SK-N-SH treated with all-trans-retinoic acid at 6 μM for 48 hours (cell line): ENCODE measurements at regions not wholly inside any gene's neighbourhood (a gene's known extent, or its start where the extent isn't known, plus 50 kb on each side); places are given as distances from the start of the nearest gene placed in this dataset.

Experiments
- ATAC-seq: fragments of 200-7000 bp; cut with Tn5 transposase; 3 replicates; pipeline ENCODE4 v1.9.1; 2020; ENCODE audit warnings: mild to moderate bottlenecking, moderate library complexity
- ARNTL ChIP-seq: fragments of 450-650 bp; formaldehyde crosslinking; IDR thresholded peaks from 2 replicates; pipeline ENCODE4 v1.5.0; 2020; ENCODE audit warnings: low read depth, mild to moderate bottlenecking, moderate library complexity, borderline replicate concordance
- BACH2 ChIP-seq: fragments of 250-450 bp; sonication (Bioruptor Pico); IDR thresholded peaks from 2 replicates; pipeline ENCODE4 v1.9.0; 2021; ENCODE audit warnings: mild to moderate bottlenecking, borderline replicate concordance
- CSDC2 ChIP-seq: fragments of 250-450 bp; sonication (Bioruptor Pico); IDR thresholded peaks from 2 replicates; pipeline ENCODE4 v1.5.0; 2020; ENCODE audit warnings: mild to moderate bottlenecking, moderate library complexity
- ESRRG ChIP-seq: fragments of 250-450 bp; sonication (Bioruptor Pico); IDR thresholded peaks from 2 replicates; pipeline ENCODE4 v1.6.1; 2021; ENCODE audit warnings: mild to moderate bottlenecking
- GLIS3 ChIP-seq: fragments of 250-450 bp; sonication (Bioruptor Pico); IDR thresholded peaks from 2 replicates; pipeline ENCODE4 v1.5.0; 2020; ENCODE audit warnings: mild to moderate bottlenecking, moderate library complexity
- ISL1 ChIP-seq: fragments of 250-450 bp; sonication (Bioruptor Pico); IDR thresholded peaks from 2 replicates; pipeline ENCODE4 v2.1.2; 2022; ENCODE audit warnings: mild to moderate bottlenecking, moderate library complexity
- OSR1 ChIP-seq: fragments of 250-450 bp; sonication (Bioruptor Pico); IDR thresholded peaks from 2 replicates; pipeline ENCODE4 v1.8.0; 2022; ENCODE audit warnings: moderate library complexity, mild to moderate bottlenecking, inconsistent platforms
- PPARA ChIP-seq: fragments of 250-450 bp; sonication (Bioruptor Pico); IDR thresholded peaks from 2 replicates; pipeline ENCODE4 v1.5.0; 2020; ENCODE audit warnings: mild to moderate bottlenecking, borderline replicate concordance
- RARB ChIP-seq: fragments of 250-450 bp; sonication (Bioruptor Pico); IDR thresholded peaks from 2 replicates; pipeline ENCODE4 v1.8.0; 2021; ENCODE audit warnings: mild to moderate bottlenecking, moderate library complexity
- SNAI2 ChIP-seq: fragments of 250-450 bp; sonication (Bioruptor Pico); IDR thresholded peaks from 2 replicates; pipeline ENCODE4 v1.5.0; 2020; ENCODE audit warnings: mild to moderate bottlenecking, moderate library complexity
- TCF4 ChIP-seq: fragments of 250-450 bp; sonication (Bioruptor Pico); IDR thresholded peaks from 2 replicates; pipeline ENCODE4 v1.8.0; 2021; ENCODE audit warnings: mild to moderate bottlenecking, moderate library complexity, borderline replicate concordance
- TOX ChIP-seq: fragments of 250-450 bp; sonication (Bioruptor Pico); IDR thresholded peaks from 2 replicates; pipeline ENCODE4 v1.8.0; 2021; ENCODE audit warnings: mild to moderate bottlenecking, moderate library complexity, borderline replicate concordance
- ZC3H10 ChIP-seq: fragments of 250-450 bp; sonication (Bioruptor Pico); IDR thresholded peaks from 2 replicates; pipeline ENCODE4 v1.5.1; 2021; ENCODE audit warnings: mild to moderate bottlenecking, moderate library complexity
- ZFP3 ChIP-seq: fragments of 250-450 bp; sonication (Bioruptor Pico); IDR thresholded peaks from 2 replicates; pipeline ENCODE4 v1.5.0; 2020; ENCODE audit warnings: mild to moderate bottlenecking, moderate library complexity
- ZFP30 ChIP-seq: fragments of 450-650 bp; formaldehyde crosslinking; IDR thresholded peaks from 2 replicates; pipeline ENCODE4 v1.5.0; 2022; ENCODE audit warnings: mild to moderate bottlenecking, moderate library complexity
- ZNF565 ChIP-seq: fragments of 450-650 bp; formaldehyde crosslinking; conservative IDR thresholded peaks from 2 replicates; pipeline ENCODE4 v1.5.0; 2020; ENCODE audit warnings: low read depth, mild to moderate bottlenecking, moderate library complexity
- ZNF70 ChIP-seq: fragments of 450-650 bp; formaldehyde crosslinking; IDR thresholded peaks from 2 replicates; pipeline ENCODE4 v1.5.0; 2020; ENCODE audit warnings: mild to moderate bottlenecking, moderate library complexity
- ZNF8 ChIP-seq: fragments of 450-650 bp; formaldehyde crosslinking; IDR thresholded peaks from 2 replicates; pipeline ENCODE4 v1.5.0; 2020; ENCODE audit warnings: mild to moderate bottlenecking, moderate library complexity
- TF ChIP-seq, protein P1 (sequence below): fragments of 250-450 bp; sonication (Bioruptor Pico); IDR thresholded peaks from 2 replicates; pipeline ENCODE4 v1.5.1; 2021; ENCODE audit warnings: mild to moderate bottlenecking, moderate library complexity
- TF ChIP-seq, protein P2 (sequence below): fragments of 250-450 bp; sonication (Bioruptor Pico); IDR thresholded peaks from 2 replicates; pipeline ENCODE4 v1.8.0; 2021; ENCODE audit warnings: low read depth, mild to moderate bottlenecking, moderate library complexity, borderline replicate concordance
- TF ChIP-seq, protein P3 (sequence below): fragments of 250-450 bp; sonication (Bioruptor Pico); IDR thresholded peaks from 2 replicates; pipeline ENCODE4 v1.5.1; 2020; ENCODE audit warnings: low read depth, mild to moderate bottlenecking, moderate library complexity
- TF ChIP-seq, protein P4 (sequence below): fragments of 250-450 bp; sonication (Bioruptor Pico); IDR thresholded peaks from 2 replicates; pipeline ENCODE4 v1.8.0; 2020; ENCODE audit warnings: mild to moderate bottlenecking, moderate library complexity, borderline replicate concordance

DNA sequence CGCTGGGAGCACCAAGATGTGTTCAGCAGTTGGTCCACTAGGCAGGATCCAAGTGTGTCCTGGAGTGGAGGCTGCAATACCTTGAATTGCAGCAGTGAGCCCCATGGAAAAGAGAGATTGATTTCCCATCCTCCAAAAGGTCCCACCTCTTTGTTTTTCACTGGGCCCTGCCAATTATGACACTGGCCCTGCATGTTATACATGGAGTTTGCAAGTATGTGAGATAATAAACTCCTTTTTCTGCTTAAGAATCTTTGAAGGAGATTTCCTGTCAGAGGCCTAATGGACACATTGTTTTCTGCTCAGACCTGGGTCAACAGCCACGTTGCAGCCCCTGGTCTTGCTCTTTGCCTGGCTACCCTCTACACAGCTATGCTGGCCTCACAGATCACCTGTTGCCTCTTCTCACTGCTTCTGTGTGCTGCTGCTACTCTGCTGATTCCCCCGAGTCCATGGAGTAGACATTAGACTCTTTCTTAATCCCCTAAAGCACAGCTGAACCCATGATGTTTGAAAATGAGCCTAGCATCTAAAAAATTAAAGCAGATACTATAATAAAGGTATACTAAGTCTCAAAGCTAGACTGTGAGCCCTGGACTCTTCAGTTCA lies 341.9 kb upstream of the CDH11 start:
- ATAC-seq = no peak
- TF ChIP-seq, protein P1, sequence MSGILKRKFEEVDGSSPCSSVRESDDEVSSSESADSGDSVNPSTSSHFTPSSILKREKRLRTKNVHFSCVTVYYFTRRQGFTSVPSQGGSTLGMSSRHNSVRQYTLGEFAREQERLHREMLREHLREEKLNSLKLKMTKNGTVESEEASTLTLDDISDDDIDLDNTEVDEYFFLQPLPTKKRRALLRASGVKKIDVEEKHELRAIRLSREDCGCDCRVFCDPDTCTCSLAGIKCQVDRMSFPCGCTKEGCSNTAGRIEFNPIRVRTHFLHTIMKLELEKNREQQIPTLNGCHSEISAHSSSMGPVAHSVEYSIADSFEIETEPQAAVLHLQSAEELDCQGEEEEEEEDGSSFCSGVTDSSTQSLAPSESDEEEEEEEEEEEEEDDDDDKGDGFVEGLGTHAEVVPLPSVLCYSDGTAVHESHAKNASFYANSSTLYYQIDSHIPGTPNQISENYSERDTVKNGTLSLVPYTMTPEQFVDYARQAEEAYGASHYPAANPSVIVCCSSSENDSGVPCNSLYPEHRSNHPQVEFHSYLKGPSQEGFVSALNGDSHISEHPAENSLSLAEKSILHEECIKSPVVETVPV (CRISPR knock-in tag) = no peak
- TF ChIP-seq SNAI2 = no peak
- TF ChIP-seq TOX = no peak
- TF ChIP-seq ZNF565 = no peak
- TF ChIP-seq OSR1 = no peak
- TF ChIP-seq, all 23 proteins: peak for 0

DNA sequence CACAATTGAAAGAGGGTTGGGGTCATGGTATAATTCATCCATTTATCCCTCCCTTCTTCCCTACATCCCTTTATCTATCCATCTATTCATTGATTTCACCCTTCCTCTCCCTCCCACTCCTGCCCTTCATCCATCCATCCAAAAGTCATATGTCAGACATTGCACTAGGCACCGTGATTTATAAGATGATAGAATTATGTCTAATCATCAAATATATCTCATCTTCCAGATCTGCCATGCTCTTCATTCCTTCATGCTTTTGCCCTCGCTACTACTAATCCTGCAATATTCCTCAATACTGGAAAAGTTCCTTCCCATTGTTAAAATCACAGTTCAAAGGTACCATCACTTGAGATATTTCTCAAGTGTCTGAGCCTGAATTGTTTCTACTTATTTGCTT lies 335.2 kb upstream of the CDH11 start:
- TF ChIP-seq PPARA (CRISPR knock-in tag) (no peak), CSDC2 (no peak), ZNF8 (CRISPR knock-in tag) (no peak), ZNF70 (CRISPR knock-in tag) (no peak)
- no peak for ATAC-seq

DNA sequence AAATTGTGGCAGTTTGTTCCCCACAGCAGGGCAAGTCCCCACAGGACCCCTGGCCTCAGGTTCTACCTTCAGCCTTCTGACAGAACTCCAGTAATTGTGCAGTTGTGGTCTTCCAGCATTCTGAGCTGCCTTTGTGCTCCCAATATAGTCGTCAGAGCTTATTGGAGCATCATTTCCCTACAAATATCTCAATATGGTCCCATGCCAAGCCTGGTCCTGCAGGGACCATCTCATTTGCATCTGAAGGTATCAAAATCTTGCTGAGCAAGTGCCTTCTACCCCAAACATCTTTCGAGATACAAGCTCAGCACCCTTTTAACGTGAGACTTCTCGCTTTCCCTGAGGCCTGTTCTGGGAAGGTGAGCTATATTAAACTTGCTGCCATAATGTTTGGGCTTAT lies 333.9 kb upstream of the CDH11 start:
- no peak for ATAC-seq
- TF ChIP-seq ZNF8 (CRISPR knock-in tag) (no peak), CSDC2 (no peak)
- TF ChIP-seq, all 23 proteins: peak for 0

DNA sequence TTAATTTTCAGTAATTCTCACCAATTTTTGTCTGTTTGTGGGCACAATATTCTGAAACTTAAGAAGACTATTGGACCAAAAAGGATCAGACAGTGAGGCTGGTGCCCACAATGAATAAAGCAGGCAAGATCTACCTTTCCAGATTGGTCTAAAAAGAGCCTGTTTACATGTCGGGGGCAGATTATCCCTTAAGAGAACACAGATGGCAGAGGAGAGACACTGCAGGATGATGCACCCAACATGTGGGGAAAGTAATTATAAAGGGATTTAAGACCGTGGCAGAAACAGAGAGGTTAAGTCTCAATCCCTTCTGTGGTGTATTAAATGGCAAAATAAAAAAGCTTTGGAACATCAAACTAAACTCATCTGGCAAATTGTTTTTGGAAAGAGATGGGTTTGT lies 331.8 kb upstream of the CDH11 start:
- no peak for ATAC-seq
- TF ChIP-seq ZC3H10 (CRISPR knock-in tag) (no peak), RARB (CRISPR knock-in tag) (no peak), CSDC2 (no peak), GLIS3 (CRISPR knock-in tag) (no peak), ESRRG (no peak), PPARA (CRISPR knock-in tag) (no peak), TCF4 (CRISPR knock-in tag) (no peak), ISL1 (CRISPR knock-in tag) (no peak)
- TF ChIP-seq, protein P2, sequence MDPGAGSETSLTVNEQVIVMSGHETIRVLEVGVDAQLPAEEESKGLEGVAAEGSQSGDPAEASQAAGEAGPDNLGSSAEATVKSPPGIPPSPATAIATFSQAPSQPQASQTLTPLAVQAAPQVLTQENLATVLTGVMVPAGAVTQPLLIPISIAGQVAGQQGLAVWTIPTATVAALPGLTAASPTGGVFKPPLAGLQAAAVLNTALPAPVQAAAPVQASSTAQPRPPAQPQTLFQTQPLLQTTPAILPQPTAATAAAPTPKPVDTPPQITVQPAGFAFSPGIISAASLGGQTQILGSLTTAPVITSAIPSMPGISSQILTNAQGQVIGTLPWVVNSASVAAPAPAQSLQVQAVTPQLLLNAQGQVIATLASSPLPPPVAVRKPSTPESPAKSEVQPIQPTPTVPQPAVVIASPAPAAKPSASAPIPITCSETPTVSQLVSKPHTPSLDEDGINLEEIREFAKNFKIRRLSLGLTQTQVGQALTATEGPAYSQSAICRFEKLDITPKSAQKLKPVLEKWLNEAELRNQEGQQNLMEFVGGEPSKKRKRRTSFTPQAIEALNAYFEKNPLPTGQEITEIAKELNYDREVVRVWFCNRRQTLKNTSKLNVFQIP (CRISPR knock-in tag) = no peak
- TF ChIP-seq, protein P1 (CRISPR knock-in tag) = no peak

DNA sequence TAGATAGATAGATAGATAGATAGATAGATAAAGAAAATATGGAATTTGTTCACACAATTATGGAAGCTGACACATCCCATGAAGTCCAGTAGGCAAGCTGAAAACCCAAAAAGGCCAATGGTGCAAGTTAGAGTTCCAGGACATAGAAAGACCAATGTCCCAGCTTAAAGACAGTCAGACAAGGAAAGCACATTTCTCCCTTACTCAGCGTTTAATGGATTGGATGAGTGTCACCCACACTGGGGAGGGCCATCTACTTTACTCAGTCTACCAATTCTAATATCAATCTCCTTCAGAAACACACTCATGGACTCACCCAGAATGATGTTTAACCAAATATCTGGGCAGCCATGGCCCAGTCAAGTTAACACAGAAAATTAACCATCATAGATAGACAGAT lies 327.7 kb upstream of the CDH11 start:
- TF ChIP-seq, protein P3, sequence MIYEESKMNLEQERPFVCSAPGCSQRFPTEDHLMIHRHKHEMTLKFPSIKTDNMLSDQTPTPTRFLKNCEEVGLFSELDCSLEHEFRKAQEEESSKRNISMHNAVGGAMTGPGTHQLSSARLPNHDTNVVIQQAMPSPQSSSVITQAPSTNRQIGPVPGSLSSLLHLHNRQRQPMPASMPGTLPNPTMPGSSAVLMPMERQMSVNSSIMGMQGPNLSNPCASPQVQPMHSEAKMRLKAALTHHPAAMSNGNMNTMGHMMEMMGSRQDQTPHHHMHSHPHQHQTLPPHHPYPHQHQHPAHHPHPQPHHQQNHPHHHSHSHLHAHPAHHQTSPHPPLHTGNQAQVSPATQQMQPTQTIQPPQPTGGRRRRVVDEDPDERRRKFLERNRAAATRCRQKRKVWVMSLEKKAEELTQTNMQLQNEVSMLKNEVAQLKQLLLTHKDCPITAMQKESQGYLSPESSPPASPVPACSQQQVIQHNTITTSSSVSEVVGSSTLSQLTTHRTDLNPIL = no peak
- TF ChIP-seq GLIS3 (CRISPR knock-in tag) (no peak), RARB (CRISPR knock-in tag) (no peak), TCF4 (CRISPR knock-in tag) (no peak), ZFP30 (CRISPR knock-in tag) (no peak), ZNF8 (CRISPR knock-in tag) (no peak), ZNF565 (no peak), ZFP3 (CRISPR knock-in tag) (no peak), ISL1 (CRISPR knock-in tag) (no peak), SNAI2 (no peak), BACH2 (no peak), TOX (no peak), ZNF70 (CRISPR knock-in tag) (no peak), OSR1 (no peak), ARNTL (no peak), PPARA (CRISPR knock-in tag) (no peak)
- TF ChIP-seq, protein P4, sequence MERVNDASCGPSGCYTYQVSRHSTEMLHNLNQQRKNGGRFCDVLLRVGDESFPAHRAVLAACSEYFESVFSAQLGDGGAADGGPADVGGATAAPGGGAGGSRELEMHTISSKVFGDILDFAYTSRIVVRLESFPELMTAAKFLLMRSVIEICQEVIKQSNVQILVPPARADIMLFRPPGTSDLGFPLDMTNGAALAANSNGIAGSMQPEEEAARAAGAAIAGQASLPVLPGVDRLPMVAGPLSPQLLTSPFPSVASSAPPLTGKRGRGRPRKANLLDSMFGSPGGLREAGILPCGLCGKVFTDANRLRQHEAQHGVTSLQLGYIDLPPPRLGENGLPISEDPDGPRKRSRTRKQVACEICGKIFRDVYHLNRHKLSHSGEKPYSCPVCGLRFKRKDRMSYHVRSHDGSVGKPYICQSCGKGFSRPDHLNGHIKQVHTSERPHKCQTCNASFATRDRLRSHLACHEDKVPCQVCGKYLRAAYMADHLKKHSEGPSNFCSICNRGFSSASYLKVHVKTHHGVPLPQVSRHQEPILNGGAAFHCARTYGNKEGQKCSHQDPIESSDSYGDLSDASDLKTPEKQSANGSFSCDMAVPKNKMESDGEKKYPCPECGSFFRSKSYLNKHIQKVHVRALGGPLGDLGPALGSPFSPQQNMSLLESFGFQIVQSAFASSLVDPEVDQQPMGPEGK (CRISPR knock-in tag) = no peak
- TF ChIP-seq, protein P1 (CRISPR knock-in tag) = no peak

More for the DNA sequence above, 327.7 kb upstream of the CDH11 start:
- no peak for ATAC-seq
